NCI-H2081 (cell line): ENCODE measurements at regions not wholly inside any gene's neighbourhood (a gene's known extent, or its start where the extent isn't known, plus 50 kb on each side); places are given as distances from the start of the nearest gene placed in this dataset.
"Not testable (repeated sequence)": the region's sequence is repeated elsewhere in the genome, so short reads cannot be mapped to it uniquely, and the experiment has no call there.

Source experiments
- DNase-seq, 2 experiments: peaks; one replicate each; lab custom pipeline; 2025; lab: John Stamatoyannopoulos, UW

- DNase-seq, result no peak
Measured at GRCh38 chr1:194917769-194918168, 1690.5 kb downstream of the KCNT2 start.

- DNase-seq, result no peak
Measured at GRCh38 chr1:194908643-194909042, 1699.6 kb downstream of the KCNT2 start.

DNA sequence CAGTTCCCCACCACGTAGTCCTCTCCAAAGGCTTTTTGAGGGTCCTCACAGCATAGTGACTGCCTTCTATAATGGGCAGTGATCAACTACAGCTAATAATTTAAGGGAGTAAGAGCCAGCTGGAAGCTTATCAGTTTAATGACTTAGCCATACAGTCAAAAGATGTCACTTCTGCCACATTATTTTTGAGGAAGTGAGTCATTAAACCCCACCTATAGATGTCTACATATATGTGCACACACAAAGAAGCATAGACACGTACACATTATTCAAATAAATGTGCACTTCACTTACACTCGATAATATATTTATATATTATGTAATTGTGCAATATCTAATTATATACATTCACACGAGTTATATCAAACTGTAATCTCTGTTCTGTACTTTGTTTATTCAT lies 1704.7 kb downstream of the KCNT2 start:
- DNase-seq, result no peak

- no peak for DNase-seq
Measured at GRCh38 chr1:194889310-194889709, 1702.9 kb upstream of the B3GALT2 start.

- DNase-seq, result no peak
Measured at GRCh38 chr1:194870860-194871259, 1684.4 kb upstream of the B3GALT2 start.

GRCh38 chr1:194866153-194866552 lies 1679.7 kb upstream of the B3GALT2 start:
- no peak for DNase-seq

DNA sequence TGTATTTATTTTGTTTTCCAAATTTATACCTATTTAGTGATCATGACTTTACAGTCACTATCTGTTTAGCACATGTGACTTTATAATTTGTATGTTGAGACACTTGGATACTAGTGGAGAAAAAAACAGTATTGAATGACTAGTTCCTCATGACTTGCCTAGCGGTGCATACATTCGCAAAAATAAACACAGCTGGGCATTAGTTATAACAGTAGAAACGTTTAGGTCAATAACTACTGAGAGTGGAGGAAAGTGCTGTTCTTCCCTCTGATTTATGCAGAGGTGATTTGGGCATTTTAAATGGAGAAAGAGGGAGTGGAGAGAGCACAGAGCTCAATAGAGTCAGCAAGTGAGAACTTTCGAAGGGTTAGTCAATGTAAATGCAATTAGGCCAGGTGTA lies 1679.0 kb upstream of the B3GALT2 start:
- DNase-seq, result peak in 1 of 2 experiments; percentile 80

- DNase-seq, result no peak
Measured at GRCh38 chr1:194862129-194862528, 1675.7 kb upstream of the B3GALT2 start.

GRCh38 chr1:194860248-194861201 lies 1674.1 kb upstream of the B3GALT2 start:
- DNase-seq, result no peak

DNA sequence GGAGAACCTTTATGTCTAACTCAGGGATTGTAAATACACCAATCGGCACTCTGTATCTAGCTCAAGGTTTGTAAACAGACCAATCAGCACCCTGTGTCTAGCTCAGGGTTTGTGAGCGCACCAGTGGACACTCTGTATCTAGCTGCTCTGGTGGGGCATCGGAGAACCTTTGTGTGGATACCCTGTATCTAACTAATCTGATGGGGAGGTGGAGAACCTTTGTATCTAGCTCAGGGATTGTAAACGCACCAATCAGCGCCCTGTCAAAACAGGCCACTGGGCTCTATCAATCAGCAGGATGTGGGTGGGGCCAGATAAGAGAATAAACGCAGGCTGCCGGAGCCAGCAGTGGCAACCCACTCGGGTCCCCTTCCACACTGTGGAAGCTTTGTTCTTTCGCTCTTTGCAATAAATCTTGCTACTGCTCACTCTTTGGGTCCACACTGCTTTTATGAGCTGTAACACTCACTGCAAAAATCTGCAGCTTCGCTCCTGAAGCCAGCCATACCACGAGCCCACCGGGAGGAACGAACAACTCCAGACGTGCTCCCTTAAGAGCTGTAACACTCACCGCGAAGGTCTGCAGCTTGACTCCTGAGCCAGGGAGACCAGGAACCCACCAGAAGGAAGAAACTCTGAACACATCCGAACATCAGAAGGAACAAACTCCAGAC lies 1673.2 kb upstream of the B3GALT2 start:
- not testable (repeated sequence) for DNase-seq

DNA sequence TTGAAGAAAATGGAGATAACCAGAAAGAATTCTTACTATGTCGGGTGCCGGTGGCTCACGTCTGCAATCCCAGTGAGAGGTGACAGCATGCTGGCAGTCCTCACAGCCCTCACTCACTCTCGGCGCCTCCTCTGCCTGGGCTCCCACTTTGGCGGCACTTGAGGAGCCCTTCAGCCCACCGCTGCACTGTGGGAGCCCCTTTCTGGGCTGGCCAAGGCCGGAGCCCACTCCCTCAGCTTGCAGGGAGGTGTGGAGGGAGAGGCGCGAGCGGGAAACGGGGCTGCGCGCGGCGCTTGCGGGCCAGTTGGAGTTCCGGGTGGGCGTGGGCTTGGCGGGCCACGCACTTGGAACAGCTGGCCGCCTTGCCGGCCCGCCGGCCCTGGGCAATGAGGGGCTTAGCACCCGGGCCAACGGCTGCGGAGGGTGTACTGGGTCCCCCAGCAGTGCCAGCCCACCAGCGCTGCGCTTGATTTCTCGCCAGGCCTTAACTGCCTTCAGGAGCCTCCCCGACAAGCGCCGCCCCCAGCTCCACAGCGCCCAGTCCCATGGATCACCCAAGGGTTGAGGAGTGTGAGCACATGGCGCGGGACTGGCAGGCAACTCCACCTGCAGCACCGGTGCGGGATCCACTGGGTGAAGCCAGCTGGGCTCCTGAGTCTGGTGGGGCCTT lies 1672.5 kb upstream of the B3GALT2 start:
- DNase-seq, result not testable (repeated sequence)

DNA sequence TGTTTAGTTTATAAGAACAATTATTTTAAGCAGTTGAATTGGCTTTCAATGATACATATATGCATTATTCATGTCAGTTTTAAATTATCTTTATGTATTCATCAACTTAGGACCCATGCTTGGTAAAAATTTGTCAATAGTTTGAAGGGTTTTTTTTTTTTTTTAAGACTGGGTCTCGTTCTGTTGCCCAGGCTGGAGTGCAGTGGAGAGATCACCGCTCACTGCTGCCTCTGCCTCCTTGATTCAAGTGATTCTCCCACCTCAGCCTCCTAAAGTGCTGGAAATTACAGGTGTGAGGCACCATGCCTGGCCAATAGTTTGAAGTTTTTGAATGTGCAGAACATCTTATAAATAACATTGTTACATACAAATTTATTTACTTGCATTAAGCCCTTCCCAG lies 1671.0 kb upstream of the B3GALT2 start:
- no peak for DNase-seq

DNA sequence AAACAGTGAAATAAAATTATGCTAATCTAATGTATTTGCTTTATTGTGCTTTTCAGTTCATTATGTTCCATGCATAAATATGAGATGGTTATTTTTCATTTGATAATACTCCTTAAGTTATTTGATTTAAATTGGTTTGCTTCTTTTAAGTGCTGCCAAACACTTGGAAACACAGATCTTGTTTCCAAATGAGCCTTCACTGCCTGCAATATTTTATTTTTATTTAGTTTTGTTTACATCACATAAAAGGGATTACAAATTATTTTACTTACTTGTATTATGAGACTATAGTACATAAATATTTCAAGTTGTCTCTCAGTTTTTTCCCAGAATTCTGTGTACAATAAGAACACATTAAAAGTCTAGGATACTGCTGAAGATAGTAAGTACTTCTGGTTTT lies 1662.4 kb upstream of the B3GALT2 start:
- DNase-seq, result no peak

GRCh38 chr1:194846488-194846887 lies 1660.1 kb upstream of the B3GALT2 start:
- no peak for DNase-seq

DNA sequence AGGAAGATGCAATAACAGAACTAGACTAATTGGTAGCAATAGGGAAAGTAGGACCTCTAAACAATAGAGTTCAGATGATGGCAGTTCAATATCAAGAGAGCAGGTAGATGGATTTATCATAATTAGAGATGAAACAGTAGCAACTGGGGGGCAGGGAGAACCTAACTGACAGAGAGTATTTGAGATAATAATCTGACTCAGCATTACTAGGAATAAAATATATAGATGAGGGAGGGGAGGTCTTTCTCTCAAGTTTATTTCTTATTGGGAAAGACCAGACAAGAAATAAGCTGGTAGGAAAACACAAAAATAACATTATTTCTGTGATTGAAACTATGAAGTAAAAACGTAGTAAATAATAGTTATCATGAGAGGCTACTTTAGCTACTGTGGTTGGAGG lies 1656.7 kb upstream of the B3GALT2 start:
- DNase-seq, result no peak

GRCh38 chr1:194833111-194833510 lies 1646.7 kb upstream of the B3GALT2 start:
- DNase-seq, result no peak

DNA sequence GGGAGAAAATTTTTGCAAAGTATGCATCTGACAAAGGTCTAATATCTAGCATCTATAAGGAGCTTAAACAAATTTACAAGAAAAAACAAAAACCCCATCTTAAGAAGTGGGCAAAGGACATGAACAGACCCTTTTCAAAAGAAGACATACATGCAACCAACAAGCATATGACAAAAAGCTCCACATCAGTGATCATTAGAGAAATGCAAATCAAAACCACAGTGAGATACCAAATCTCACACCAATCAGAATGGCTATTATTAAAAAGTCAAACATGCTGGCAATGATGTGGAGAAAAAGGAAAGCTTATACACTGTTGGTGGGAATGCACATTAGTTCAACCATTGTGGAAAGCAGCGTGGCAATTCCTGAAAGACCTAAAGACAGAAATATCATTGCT lies 1645.2 kb upstream of the B3GALT2 start:
- not testable (repeated sequence) for DNase-seq

DNA sequence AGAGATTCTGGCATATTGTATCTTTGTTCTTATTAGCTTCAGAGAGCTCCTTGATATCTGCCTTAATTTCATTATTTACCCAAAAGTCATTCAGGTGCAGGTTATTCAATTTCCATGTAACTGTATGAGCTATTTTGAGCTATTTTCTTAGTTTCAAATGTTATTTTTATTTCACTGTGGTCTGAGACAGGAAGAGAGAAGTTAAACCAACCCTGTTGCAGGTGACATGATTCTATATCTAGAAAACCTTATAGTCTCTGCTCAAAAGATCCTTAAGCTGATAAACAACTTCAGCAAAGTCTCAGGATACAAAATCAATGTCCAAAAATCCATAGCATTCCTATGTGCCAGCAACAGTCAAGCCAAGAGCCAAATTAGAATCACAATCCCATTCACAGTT lies 1644.0 kb upstream of the B3GALT2 start:
- no peak for DNase-seq

DNA sequence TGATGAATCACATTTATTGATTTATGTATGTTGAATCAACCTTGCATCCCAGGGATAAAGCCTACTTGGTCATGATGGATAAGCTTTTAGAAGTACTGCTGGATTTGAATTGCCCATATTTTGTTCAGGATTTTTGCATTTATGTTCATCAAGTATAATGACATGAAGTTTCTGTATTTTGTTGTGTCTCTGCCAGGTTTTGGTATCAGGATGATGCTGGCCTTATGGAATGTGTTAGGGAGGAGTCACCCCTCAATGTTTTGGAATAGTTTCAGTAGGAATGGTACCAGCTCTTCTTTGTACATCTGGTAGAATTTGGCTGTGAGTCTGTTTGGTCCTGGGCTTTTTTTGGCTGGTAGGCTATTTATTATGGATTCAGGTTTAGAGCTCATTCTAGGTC lies 1643.1 kb upstream of the B3GALT2 start:
- DNase-seq, result no peak

- no peak for DNase-seq
Measured at GRCh38 chr1:194825382-194825781, 1639.0 kb upstream of the B3GALT2 start.

GRCh38 chr1:194821091-194821490 lies 1634.7 kb upstream of the B3GALT2 start:
- DNase-seq, result no peak

GRCh38 chr1:194818674-194819073 lies 1632.3 kb upstream of the B3GALT2 start:
- DNase-seq, result no peak

DNA sequence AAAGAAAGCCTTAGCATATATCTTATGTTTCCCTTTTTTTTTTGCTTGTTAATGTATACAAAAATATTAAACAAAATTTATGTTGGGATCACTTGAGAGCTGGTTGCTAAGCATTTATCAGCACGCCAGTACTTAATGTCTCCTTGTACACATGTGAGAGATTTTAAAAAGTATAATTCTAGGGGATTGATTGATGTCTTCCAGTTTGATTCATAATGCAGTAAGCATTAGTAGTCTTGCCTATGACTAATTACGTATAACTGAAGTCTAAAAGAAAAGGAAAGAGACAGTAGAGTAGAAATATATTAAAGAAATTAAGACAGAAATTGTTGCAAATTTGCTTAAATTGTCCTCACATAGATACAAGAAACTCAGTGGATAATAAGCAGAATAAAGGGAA lies 1630.4 kb upstream of the B3GALT2 start:
- DNase-seq, result no peak
